ENCODE measurements at regions not wholly inside any gene's neighbourhood (a gene's known extent, or its start where the extent isn't known, plus 50 kb on each side); places are given as distances from the start of the nearest gene placed in this dataset.
"Not testable (repeated sequence)": the region's sequence is repeated elsewhere in the genome, so short reads cannot be mapped to it uniquely, and the experiment has no call there.

GRCh38 chr21:28099001-28099705 lies 893.5 kb downstream of the LTN1 start:
- DNase-seq: no peak

GRCh38 chr21:28091466-28091865 lies 901.2 kb downstream of the LTN1 start:
- DNase-seq: no peak

GRCh38 chr21:28090546-28090945 lies 902.1 kb downstream of the LTN1 start:
- no peak for DNase-seq

- no peak for DNase-seq
Observed at GRCh38 chr21:28089599-28090441, 902.9 kb downstream of the LTN1 start.

- no peak for DNase-seq
Observed at GRCh38 chr21:28086861-28087581, 905.7 kb downstream of the LTN1 start.

GRCh38 chr21:28084951-28085350 lies 907.7 kb downstream of the LTN1 start:
- no peak for DNase-seq

GRCh38 chr21:28083350-28083749 lies 909.3 kb downstream of the LTN1 start:
- DNase-seq: no peak

GRCh38 chr21:28078126-28078525 lies 914.6 kb downstream of the LTN1 start:
- no peak for DNase-seq

- no peak for DNase-seq
Observed at GRCh38 chr21:28074676-28075075, 918.0 kb downstream of the LTN1 start.

GRCh38 chr21:28072601-28073000 lies 920.1 kb downstream of the LTN1 start:
- DNase-seq: no peak

- no peak for DNase-seq
Observed at GRCh38 chr21:28069450-28069923, 923.2 kb downstream of the LTN1 start.

- no peak for DNase-seq
Observed at GRCh38 chr21:28068455-28069358, 924.0 kb downstream of the LTN1 start.

GRCh38 chr21:28066596-28067387 lies 925.9 kb downstream of the LTN1 start:
- DNase-seq: no peak

GRCh38 chr21:28066076-28066475 lies 926.6 kb downstream of the LTN1 start:
- no peak for DNase-seq

GRCh38 chr21:28063241-28064216 lies 929.1 kb downstream of the LTN1 start:
- no peak for DNase-seq

- DNase-seq: not testable (repeated sequence)
Observed at GRCh38 chr21:28052956-28053355, 939.7 kb downstream of the LTN1 start.

- not testable (repeated sequence) for DNase-seq
Observed at GRCh38 chr21:28051649-28052048, 941.0 kb downstream of the LTN1 start.

- DNase-seq: not testable (repeated sequence)
Observed at GRCh38 chr21:28035692-28036091, 957.0 kb downstream of the LTN1 start.

- not testable (repeated sequence) for DNase-seq
Observed at GRCh38 chr21:28034916-28035315, 957.8 kb downstream of the LTN1 start.

- not testable (repeated sequence) for DNase-seq
Observed at GRCh38 chr21:28034334-28034733, 958.3 kb downstream of the LTN1 start.
